IMR-90 (cell line): ENCODE measurements at regions not wholly inside any gene's neighbourhood (a gene's known extent, or its start where the extent isn't known, plus 50 kb on each side); places are given as distances from the start of the nearest gene placed in this dataset.

Experiments
- ATAC-seq: fragments of 200-7000 bp; cut with Tn5 transposase; 2 replicates; pipeline ENCODE4 v1.9.1; 2020; ENCODE audit warnings: low read depth, mild to moderate bottlenecking, moderate library complexity
- BruUV-seq: library from RNA; stranded (reverse); fragments of 400-500 nt; replicated peaks from 2 replicates; lab custom pipeline; 2021; lab: Mats Ljungman, UMichigan
- CTCF ChIA-PET: fragments of 300-600 bp; formaldehyde crosslinking; extraction: SDS; loops from one replicate; lab custom pipeline; 2021; ENCODE audit warnings: antibody characterized with exemption; lab: Yijun Ruan, JAX
- POLR2A ChIA-PET: fragments of 300-600 bp; sonication (Branson Sonifier 250); formaldehyde crosslinking; loops from one replicate; lab custom pipeline; 2022; ENCODE audit warnings: antibody characterized with exemption; ENCODE audit not compliant: unreplicated experiment; lab: Charles Lee
- DNase-seq: peaks from one replicate; pipeline ENCODE4 v3.0.0; 2013
- H2AFZ ChIP-seq: replicated peaks from 2 replicates; pipeline ENCODE3; 2013; ENCODE audit warnings: low read length, mild to moderate bottlenecking; ENCODE audit not compliant: poor library complexity
- H2AK5ac ChIP-seq: 2 replicates; pipeline ENCODE4 v1.6.1; 2013; ENCODE audit warnings: low read depth, low read length, inconsistent platforms
- H2AK9ac ChIP-seq: replicated peaks from 2 replicates; pipeline ENCODE3; 2013; ENCODE audit warnings: mild to moderate bottlenecking, low read depth, low read length, moderate library complexity; ENCODE audit not compliant: poor library complexity
- H2BK120ac ChIP-seq: 2 replicates; pipeline ENCODE4 v1.6.1; 2013; ENCODE audit warnings: low read depth, low read length, inconsistent platforms
- H2BK15ac ChIP-seq: 3 replicates; pipeline ENCODE4 v1.6.1; 2013; ENCODE audit warnings: low read depth, low read length, inconsistent platforms
- H2BK20ac ChIP-seq: 2 replicates; pipeline ENCODE4 v1.6.1; 2013; ENCODE audit warnings: low read depth, mild to moderate bottlenecking, inconsistent platforms, low read length, moderate library complexity
- H2BK5ac ChIP-seq: 2 replicates; pipeline ENCODE4 v1.6.1; 2013; ENCODE audit warnings: mild to moderate bottlenecking, low read depth, low read length, inconsistent platforms; ENCODE audit not compliant: poor library complexity, severe bottlenecking
- H3K14ac ChIP-seq: replicated peaks from 2 replicates; pipeline ENCODE4 v1.6.1; 2013; ENCODE audit warnings: low read depth, low read length, inconsistent platforms
- H3K18ac ChIP-seq: 2 replicates; pipeline ENCODE4 v1.6.1; 2013; ENCODE audit warnings: low read depth, low read length, control low read depth
- H3K23ac ChIP-seq: 2 replicates; pipeline ENCODE4 v1.6.1; 2013; ENCODE audit warnings: low read depth, low read length, inconsistent platforms
- H3K27ac ChIP-seq: 2 replicates; pipeline ENCODE4 v1.5.1; 2013; ENCODE audit warnings: mild to moderate bottlenecking, control low read depth, low read length; ENCODE audit not compliant: insufficient read depth
- H3K27me3 ChIP-seq: 2 replicates; pipeline ENCODE4 v1.6.1; 2013; ENCODE audit warnings: low read length; ENCODE audit not compliant: control insufficient read depth, insufficient read depth
- H3K36me3 ChIP-seq: 2 replicates; pipeline ENCODE4 v1.6.1; 2013; ENCODE audit warnings: low read length, mixed read lengths; ENCODE audit not compliant: control insufficient read depth, insufficient read depth
- H3K4ac ChIP-seq: 2 replicates; pipeline ENCODE4 v1.6.1; 2013; ENCODE audit warnings: low read depth, low read length, inconsistent platforms
- H3K4me1 ChIP-seq: 2 replicates; pipeline ENCODE4 v1.6.1; 2013; ENCODE audit warnings: low read length, mixed read lengths; ENCODE audit not compliant: control insufficient read depth, insufficient read depth
- H3K4me2 ChIP-seq: 2 replicates; pipeline ENCODE4 v1.6.1; 2013; ENCODE audit warnings: low read depth, mild to moderate bottlenecking, control low read depth, low read length, moderate library complexity
- H3K4me3 ChIP-seq: 2 replicates; pipeline ENCODE4 v1.5.1; 2013; ENCODE audit warnings: low read depth, mild to moderate bottlenecking, control low read depth, low read length, moderate library complexity; ENCODE audit not compliant: insufficient read depth
- H3K56ac ChIP-seq: 2 replicates; pipeline ENCODE4 v1.6.1; 2013; ENCODE audit warnings: low read length, inconsistent platforms; ENCODE audit not compliant: insufficient read depth; ENCODE audit errors: extremely low read depth
- H3K79me1 ChIP-seq, 2 experiments: 2 replicates each; pipeline ENCODE4 v1.6.1; 2013; ENCODE audit warnings: low read length in 2 of 2, inconsistent platforms in 1 of 2, low read depth in 1 of 2
- H3K9ac ChIP-seq: 2 replicates; pipeline ENCODE4 v1.6.1; 2013; ENCODE audit warnings: low read depth, low read length, control low read depth
- H3K9me1 ChIP-seq: 2 replicates; pipeline ENCODE4 v1.6.1; 2013; ENCODE audit warnings: low read length, inconsistent platforms; ENCODE audit not compliant: insufficient read depth
- H3K9me3 ChIP-seq: 2 replicates; pipeline ENCODE4 v1.6.1; 2013; ENCODE audit warnings: low read length; ENCODE audit not compliant: control insufficient read depth, insufficient read depth
- H4K20me1 ChIP-seq: 2 replicates; pipeline ENCODE4 v1.6.1; 2013; ENCODE audit warnings: low read length, inconsistent platforms; ENCODE audit not compliant: insufficient read depth
- H4K5ac ChIP-seq: 2 replicates; pipeline ENCODE4 v1.6.1; 2013; ENCODE audit warnings: mild to moderate bottlenecking, low read depth, low read length, control low read depth
- H4K8ac ChIP-seq, 2 experiments: 2 replicates each; pipeline ENCODE4 v1.6.1; 2013; ENCODE audit warnings: low read depth in 2 of 2, low read length in 2 of 2, control low read depth in 1 of 2, inconsistent platforms in 1 of 2
- H4K91ac ChIP-seq: 2 replicates; pipeline ENCODE4 v1.6.1; 2013; ENCODE audit warnings: low read depth, low read length, inconsistent platforms; ENCODE audit not compliant: insufficient read depth
- BHLHE40 ChIP-seq: fragments of 150-350 bp; IDR thresholded peaks from 2 replicates; pipeline ENCODE4 v1.6.1; 2016; ENCODE audit warnings: mild to moderate bottlenecking, low read depth, low read length
- CEBPB ChIP-seq: IDR thresholded peaks from 2 replicates; pipeline ENCODE4 v1.6.1; 2012; ENCODE audit warnings: low read depth, low read length, improper control_type of control experiment
- ELK1 ChIP-seq: fragments of 150-350 bp; IDR thresholded peaks from 2 replicates; pipeline ENCODE4 v1.6.1; 2016; ENCODE audit warnings: low read depth, mild to moderate bottlenecking, low read length, moderate library complexity, borderline replicate concordance
- FOS ChIP-seq: fragments of 150-350 bp; IDR thresholded peaks from 2 replicates; pipeline ENCODE4 v1.6.1; 2016; ENCODE audit warnings: low read depth, low read length
- MXI1 ChIP-seq: IDR thresholded peaks from 2 replicates; pipeline ENCODE4 v1.6.1; 2012; ENCODE audit warnings: low read depth, mild to moderate bottlenecking, low read length, moderate library complexity, borderline replicate concordance
- RFX5 ChIP-seq: IDR thresholded peaks from 2 replicates; pipeline ENCODE4 v1.8.0; 2012; ENCODE audit warnings: low read depth, mild to moderate bottlenecking, low read length, moderate library complexity
- SMC3 ChIP-seq: fragments of 150-350 bp; IDR thresholded peaks from 2 replicates; pipeline ENCODE4 v1.6.1; 2016; ENCODE audit warnings: low read depth, mild to moderate bottlenecking, antibody characterized with exemption, low read length, moderate library complexity
- WGBS, 2 experiments: methylation state at CpG; one replicate each; pipeline versions ENCODE4 v1.1.5 to v1.1.7; 2013; ENCODE audit warnings: missing lambda C conversion rate in 2 of 2; ENCODE audit not compliant: insufficient read length in 1 of 2; ENCODE audit errors: extremely low coverage in 2 of 2; 5-methylcytosine and 5-hydroxymethylcytosine counted together
- dilution Hi-C: fragments of 300-500 bp; cut with HindIII; formaldehyde crosslinking; loops from one replicate; pipeline ENCODE4 v1.14.3; 2018; ENCODE audit warnings: low sequenced_read_pairs; ENCODE audit not compliant: unreplicated experiment
- in situ Hi-C: fragments of 300-500 bp; cut with MboI; formaldehyde crosslinking; loops from 3 replicates; pipeline ENCODE4 v1.14.3; 2019; ENCODE audit warnings: low sequenced_read_pairs, inconsistent platforms, mixed read lengths
- intact Hi-C: fragments of 100-400 bp; cut with micrococcal nuclease; formaldehyde crosslinking; loops from 2 replicates; pipeline ENCODE4 v1.10.0; 2022

- H3K4me1 ChIP-seq, result no peaks in the 10 kb centered on the region
- no CpG with 5 or more reads among the region's 2 CpGs for WGBS, 2 experiments
- H4K91ac ChIP-seq, result no peak overlapping the region
- H3K56ac ChIP-seq, result no peak overlapping the region
- H2BK120ac ChIP-seq, result no peak overlapping the region
- H4K20me1 ChIP-seq, result no peaks in the 10 kb centered on the region
- DNase-seq, result no peak
- no peaks in the 10 kb centered on the region for H3K9me1 ChIP-seq
- H3K14ac ChIP-seq, result no peak overlapping the region
- no peak overlapping the region for H2BK20ac ChIP-seq
- no peak overlapping the region for H2BK15ac ChIP-seq
- H2AFZ ChIP-seq, result no peak overlapping the region
- no peak overlapping the region for H3K23ac ChIP-seq
- H3K36me3 ChIP-seq, result no peaks in the 10 kb centered on the region
- no peaks in the 10 kb centered on the region for H3K9me3 ChIP-seq
- dilution Hi-C loops (no loop called here), intact Hi-C loops (no loop called here), in situ Hi-C loops (no loop called here)
- H3K9ac ChIP-seq, result no peak overlapping the region
- no peak overlapping the region for H3K4me3 ChIP-seq
- H3K27me3 ChIP-seq, result no peaks in the 10 kb centered on the region
- no peak overlapping the region for H3K4ac ChIP-seq
- no peak for TF ChIP-seq MXI1
- TF ChIP-seq CEBPB, result no peak
- TF ChIP-seq FOS, result no peak
- TF ChIP-seq BHLHE40, result no peak
- TF ChIP-seq SMC3, result no peak
- no peak for TF ChIP-seq ELK1
- no peak for TF ChIP-seq RFX5
- ATAC-seq, result no peak
- no peak overlapping the region for H2AK9ac ChIP-seq
- BruUV-seq, result no TSS peak
- H4K8ac ChIP-seq, result no peak overlapping the region
- no peak overlapping the region for H3K27ac ChIP-seq
- no peak overlapping the region for H3K4me2 ChIP-seq
- no peaks in the 10 kb centered on the region for H3K79me1 ChIP-seq
- ChIA-PET POLR2A (no interaction called here), CTCF (no interaction called here)
- no peak overlapping the region for H4K5ac ChIP-seq
- no peak overlapping the region for H2AK5ac ChIP-seq
- no peak overlapping the region for H2BK5ac ChIP-seq
- H3K18ac ChIP-seq, result no peak overlapping the region
Measured at GRCh38 chr6:92273694-92274093, 1145.7 kb downstream of the EPHA7 start.
